Sigmoid colon (tissue), 4 donors: ENCODE measurements at regions not wholly inside any gene's neighbourhood (a gene's known extent, or its start where the extent isn't known, plus 50 kb on each side); places are given as distances from the start of the nearest gene placed in this dataset.

Experiments
- EP300 ChIP-seq, 4 donors: sonication (generic); formaldehyde crosslinking; IDR thresholded peaks; one replicate each; pipeline ENCODE4 v1.6.1; 2017; ENCODE audit warnings: antibody characterized with exemption in 4 of 4
- POLR2A ChIP-seq, 2 donors: fragments of 450-650 bp; IDR thresholded peaks; one replicate each; pipeline ENCODE4 v1.6.1; 2016; ENCODE audit warnings: antibody characterized with exemption in 2 of 2, mild to moderate bottlenecking in 2 of 2, moderate library complexity in 2 of 2
- TF ChIP-seq, protein P1 (sequence below), 4 experiments: fragments of 450-650 bp in 3 of 4; fragments of 200-600 bp in 1 of 4; IDR thresholded peaks; one replicate each; pipeline ENCODE4 v1.5.1; 2016 to 2019; ENCODE audit warnings: antibody characterized with exemption in 4 of 4, mild to moderate bottlenecking in 3 of 4, moderate library complexity in 2 of 4

DNA sequence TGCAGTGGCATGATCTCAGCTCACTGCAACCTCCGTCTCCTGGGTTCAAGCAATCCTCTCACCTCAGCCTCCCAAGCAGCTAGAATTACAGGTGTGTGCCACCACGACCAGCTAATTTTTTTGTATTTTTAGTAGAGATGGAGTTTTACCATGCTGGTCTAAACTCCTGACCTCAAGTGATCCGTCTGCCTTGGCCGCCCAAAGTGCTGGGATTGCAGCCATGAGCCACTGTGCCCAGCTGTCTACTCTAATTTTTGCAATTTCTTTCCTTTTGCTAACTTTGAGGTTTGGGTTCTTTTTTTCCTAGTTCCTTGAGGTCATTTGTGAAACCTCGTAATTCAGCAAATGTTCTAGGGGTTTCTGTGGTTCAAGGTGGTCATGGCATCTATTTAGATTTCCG lies 63.7 kb upstream of the PRLR start:
- no peak for TF ChIP-seq EP300 (IDR thresholded peaks at IDR 0.05)
- TF ChIP-seq POLR2A (IDR thresholded peaks at IDR 0.05), result no peak
- TF ChIP-seq, protein P1, sequence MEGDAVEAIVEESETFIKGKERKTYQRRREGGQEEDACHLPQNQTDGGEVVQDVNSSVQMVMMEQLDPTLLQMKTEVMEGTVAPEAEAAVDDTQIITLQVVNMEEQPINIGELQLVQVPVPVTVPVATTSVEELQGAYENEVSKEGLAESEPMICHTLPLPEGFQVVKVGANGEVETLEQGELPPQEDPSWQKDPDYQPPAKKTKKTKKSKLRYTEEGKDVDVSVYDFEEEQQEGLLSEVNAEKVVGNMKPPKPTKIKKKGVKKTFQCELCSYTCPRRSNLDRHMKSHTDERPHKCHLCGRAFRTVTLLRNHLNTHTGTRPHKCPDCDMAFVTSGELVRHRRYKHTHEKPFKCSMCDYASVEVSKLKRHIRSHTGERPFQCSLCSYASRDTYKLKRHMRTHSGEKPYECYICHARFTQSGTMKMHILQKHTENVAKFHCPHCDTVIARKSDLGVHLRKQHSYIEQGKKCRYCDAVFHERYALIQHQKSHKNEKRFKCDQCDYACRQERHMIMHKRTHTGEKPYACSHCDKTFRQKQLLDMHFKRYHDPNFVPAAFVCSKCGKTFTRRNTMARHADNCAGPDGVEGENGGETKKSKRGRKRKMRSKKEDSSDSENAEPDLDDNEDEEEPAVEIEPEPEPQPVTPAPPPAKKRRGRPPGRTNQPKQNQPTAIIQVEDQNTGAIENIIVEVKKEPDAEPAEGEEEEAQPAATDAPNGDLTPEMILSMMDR (IDR thresholded peaks at IDR 0.05), result no peak
